ENCODE measurements at regions not wholly inside any gene's neighbourhood (a gene's known extent, or its start where the extent isn't known, plus 50 kb on each side); places are given as distances from the start of the nearest gene placed in this dataset.

DNA sequence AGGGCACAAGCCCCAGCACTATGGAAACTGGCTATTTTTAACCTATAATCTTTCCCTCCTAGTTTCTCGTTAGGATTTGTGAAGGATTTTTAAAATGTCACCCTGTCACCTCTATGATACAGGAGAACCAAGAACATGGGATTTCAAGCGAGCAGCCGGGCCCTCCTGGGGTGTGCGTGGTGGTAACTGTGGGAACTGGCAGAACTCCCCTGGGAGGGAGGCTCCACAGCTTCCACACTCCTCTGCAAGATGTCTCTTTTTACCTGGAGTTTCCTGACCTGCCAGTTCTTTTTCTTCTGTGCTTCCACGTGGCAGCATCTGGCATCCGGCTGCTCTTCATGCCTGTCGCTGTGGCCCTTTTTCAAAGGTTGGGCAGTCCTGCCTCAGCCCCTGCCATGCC is 386.3 kb upstream of the MYT1L start:
- H3K27me3 ChIP-seq (replicated peaks; ENCODE audit: control insufficient read depth, insufficient read depth, low read length), result no peaks in the 10 kb centered on the region
- no peaks in the 10 kb centered on the region for H3K9me3 Mint-ChIP-seq (ENCODE audit: unreplicated experiment)
- TF ChIP-seq, protein P1, sequence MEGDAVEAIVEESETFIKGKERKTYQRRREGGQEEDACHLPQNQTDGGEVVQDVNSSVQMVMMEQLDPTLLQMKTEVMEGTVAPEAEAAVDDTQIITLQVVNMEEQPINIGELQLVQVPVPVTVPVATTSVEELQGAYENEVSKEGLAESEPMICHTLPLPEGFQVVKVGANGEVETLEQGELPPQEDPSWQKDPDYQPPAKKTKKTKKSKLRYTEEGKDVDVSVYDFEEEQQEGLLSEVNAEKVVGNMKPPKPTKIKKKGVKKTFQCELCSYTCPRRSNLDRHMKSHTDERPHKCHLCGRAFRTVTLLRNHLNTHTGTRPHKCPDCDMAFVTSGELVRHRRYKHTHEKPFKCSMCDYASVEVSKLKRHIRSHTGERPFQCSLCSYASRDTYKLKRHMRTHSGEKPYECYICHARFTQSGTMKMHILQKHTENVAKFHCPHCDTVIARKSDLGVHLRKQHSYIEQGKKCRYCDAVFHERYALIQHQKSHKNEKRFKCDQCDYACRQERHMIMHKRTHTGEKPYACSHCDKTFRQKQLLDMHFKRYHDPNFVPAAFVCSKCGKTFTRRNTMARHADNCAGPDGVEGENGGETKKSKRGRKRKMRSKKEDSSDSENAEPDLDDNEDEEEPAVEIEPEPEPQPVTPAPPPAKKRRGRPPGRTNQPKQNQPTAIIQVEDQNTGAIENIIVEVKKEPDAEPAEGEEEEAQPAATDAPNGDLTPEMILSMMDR (IDR thresholded peaks at IDR 0.05; ENCODE audit: insufficient read depth in 1 of 2, low read depth in 1 of 2, low read length in 1 of 2, severe bottlenecking in 1 of 2, unreplicated experiment in 1 of 2), result no peak
- H3K9me3 ChIP-seq, result no peaks in the 10 kb centered on the region
- no peaks in the 10 kb centered on the region for H3K4me1 ChIP-seq
- H3K36me3 Mint-ChIP-seq (ENCODE audit: insufficient read depth, unreplicated experiment), result no peaks in the 10 kb centered on the region
- H3K4me3 ChIP-seq (ENCODE audit: low read depth, low read length), result no peak overlapping the region
- BruUV-seq (replicated peaks), result no TSS peak
- H3K4me3 Mint-ChIP-seq (ENCODE audit: unreplicated experiment), result no peak overlapping the region
- H3K36me3 ChIP-seq (ENCODE audit: control insufficient read depth, insufficient read depth, low read length), result no peaks in the 10 kb centered on the region
- peaks cover 43% of the 10 kb centered on the region for H3K27me3 Mint-ChIP-seq (ENCODE audit: insufficient read depth, unreplicated experiment)
- intact Hi-C loops (cut with micrococcal nuclease; ENCODE audit: unreplicated experiment), result no loop called here
- no peak for DNase-seq
- ChIA-PET POLR2A (no interaction called here), CTCF (no interaction called here)
- no peaks in the 10 kb centered on the region for H3K4me1 Mint-ChIP-seq (ENCODE audit: low read depth, unreplicated experiment)
- H3K27ac Mint-ChIP-seq (ENCODE audit: unreplicated experiment), result no peak overlapping the region

- Mint-ChIP-seq H3K27me3 (ENCODE audit: insufficient read depth, unreplicated experiment) (peaks cover 45% of the 10 kb centered on the region), H3K9me3 (ENCODE audit: unreplicated experiment) (no peaks in the 10 kb centered on the region), H3K4me1 (ENCODE audit: low read depth, unreplicated experiment) (no peaks in the 10 kb centered on the region), H3K4me3 (ENCODE audit: unreplicated experiment) (no peak overlapping the region), H3K27ac (ENCODE audit: unreplicated experiment) (no peak overlapping the region), H3K36me3 (ENCODE audit: insufficient read depth, unreplicated experiment) (no peaks in the 10 kb centered on the region)
- BruUV-seq (replicated peaks), result no TSS peak
- Histone ChIP-seq H3K4me1 (no peaks in the 10 kb centered on the region), H3K4me3 (ENCODE audit: low read depth, low read length) (no peak overlapping the region), H3K36me3 (ENCODE audit: control insufficient read depth, insufficient read depth, low read length) (no peaks in the 10 kb centered on the region), H3K27me3 (replicated peaks; ENCODE audit: control insufficient read depth, insufficient read depth, low read length) (no peaks in the 10 kb centered on the region), H3K9me3 (no peaks in the 10 kb centered on the region)
- intact Hi-C loops (cut with micrococcal nuclease; ENCODE audit: unreplicated experiment), result no loop called here
- TF ChIP-seq, protein P1 (IDR thresholded peaks at IDR 0.05; ENCODE audit: insufficient read depth in 1 of 2, low read depth in 1 of 2, low read length in 1 of 2, severe bottlenecking in 1 of 2, unreplicated experiment in 1 of 2), result no peak
- POLR2A ChIA-PET, result no interaction called here
- CTCF ChIA-PET, result no interaction called here
- no peak for DNase-seq
These were observed 385.7 kb upstream of the MYT1L start for GRCh38 chr2:2716771-2717170.

DNA sequence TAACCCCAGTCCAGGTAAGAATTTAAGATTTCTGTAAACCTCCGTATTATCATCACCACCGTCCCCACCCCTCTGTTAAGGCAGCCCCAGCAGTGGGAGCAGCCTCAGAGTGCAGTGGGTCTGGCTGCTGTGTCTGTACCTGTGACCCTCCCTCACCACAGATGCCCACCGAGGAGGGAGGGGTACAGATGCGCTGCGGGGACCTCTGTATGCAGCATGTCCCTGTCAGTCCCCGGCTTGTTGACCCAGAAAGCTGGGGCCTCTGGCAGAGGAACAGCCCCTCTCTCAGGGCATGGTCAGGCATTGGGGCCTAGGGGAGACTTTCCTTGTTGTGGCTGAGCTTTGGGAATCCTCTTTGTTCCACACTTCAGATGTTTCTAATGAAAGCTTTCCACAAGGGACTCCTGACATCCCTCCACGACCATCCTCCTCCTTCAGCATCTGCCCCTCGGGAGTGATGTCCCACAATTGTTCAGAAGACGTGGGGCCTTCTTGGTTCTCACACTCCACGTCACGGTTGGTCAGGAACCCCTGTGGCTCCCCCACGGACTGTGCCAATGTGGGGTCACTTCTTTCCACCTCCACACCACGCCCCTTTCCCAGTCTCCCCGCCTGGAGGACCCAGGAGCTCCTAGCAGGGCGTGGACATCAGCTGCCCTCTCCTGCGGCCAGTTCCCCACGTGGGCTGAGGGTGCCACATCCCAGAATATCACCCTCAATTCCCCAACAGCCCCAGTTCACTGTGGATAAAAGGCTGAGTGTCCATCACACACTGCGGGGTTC is 384.2 kb upstream of the MYT1L start:
- H3K27ac Mint-ChIP-seq (ENCODE audit: unreplicated experiment), result no peak overlapping the region
- no peaks in the 10 kb centered on the region for H3K4me1 ChIP-seq
- POLR2A ChIA-PET, result no interaction called here
- no peak overlapping the region for H3K4me3 Mint-ChIP-seq (ENCODE audit: unreplicated experiment)
- no peaks in the 10 kb centered on the region for H3K36me3 ChIP-seq (ENCODE audit: control insufficient read depth, insufficient read depth, low read length)
- no peak for DNase-seq
- BruUV-seq (replicated peaks), result no TSS peak
- H3K27me3 Mint-ChIP-seq (ENCODE audit: insufficient read depth, unreplicated experiment), result peaks cover 43% of the 10 kb centered on the region
- H3K9me3 Mint-ChIP-seq (ENCODE audit: unreplicated experiment), result no peaks in the 10 kb centered on the region
- no peak overlapping the region for H3K4me3 ChIP-seq (ENCODE audit: low read depth, low read length)
- H3K36me3 Mint-ChIP-seq (ENCODE audit: insufficient read depth, unreplicated experiment), result no peaks in the 10 kb centered on the region
- intact Hi-C loops (cut with micrococcal nuclease; ENCODE audit: unreplicated experiment), result no loop called here
- no peaks in the 10 kb centered on the region for H3K27me3 ChIP-seq (replicated peaks; ENCODE audit: control insufficient read depth, insufficient read depth, low read length)
- TF ChIP-seq, protein P1 (IDR thresholded peaks at IDR 0.05; ENCODE audit: insufficient read depth in 1 of 2, low read depth in 1 of 2, low read length in 1 of 2, severe bottlenecking in 1 of 2, unreplicated experiment in 1 of 2), result no peak
- H3K9me3 ChIP-seq, result no peaks in the 10 kb centered on the region
- no peaks in the 10 kb centered on the region for H3K4me1 Mint-ChIP-seq (ENCODE audit: low read depth, unreplicated experiment)
- CTCF ChIA-PET, result no interaction called here

All from Caco-2 (cell line).